ENCODE measurements at regions not wholly inside any gene's neighbourhood (a gene's known extent, or its start where the extent isn't known, plus 50 kb on each side); places are given as distances from the start of the nearest gene placed in this dataset.

- no peak overlapping the region for H3K4me3 Mint-ChIP-seq
- H3K27me3 ChIP-seq (ENCODE audit: control insufficient read depth, insufficient read depth, low read length), result no peaks in the 10 kb centered on the region
- no peaks in the 10 kb centered on the region for H3K4me1 Mint-ChIP-seq
- peaks cover 0 to 22% of the 10 kb centered on the region in 2 donors for H3K27me3 Mint-ChIP-seq (ENCODE audit: low read depth in 2 of 2)
- no peak for DNase-seq
- intact Hi-C loops (cut with micrococcal nuclease), result no loop called here
- no peaks in the 10 kb centered on the region for H3K9me3 ChIP-seq (ENCODE audit: control insufficient read depth, insufficient read depth, low read length)
- no peak for ATAC-seq
- no CpG with 5 or more reads among the region's 1 CpG for WGBS (ENCODE audit: insufficient coverage)
- no peaks in the 10 kb centered on the region for H3K9me3 Mint-ChIP-seq
- H3K4me1 ChIP-seq (ENCODE audit: control insufficient read depth, insufficient read depth, low read length), result no peaks in the 10 kb centered on the region
- no peaks in the 10 kb centered on the region for H3K36me3 Mint-ChIP-seq
- H3K36me3 ChIP-seq (ENCODE audit: control insufficient read depth, insufficient read depth, low read length), result no peaks in the 10 kb centered on the region
- no peak overlapping the region for H3K4me3 ChIP-seq (ENCODE audit: low read length)
- no peak overlapping the region for H3K27ac ChIP-seq (ENCODE audit: low read length)
- no peak for TF ChIP-seq CTCF (IDR thresholded peaks at IDR 0.05)
- H3K27ac Mint-ChIP-seq, result no peak overlapping the region
Observed at GRCh38 chr3:182730675-182731042, 62.6 kb upstream of the ATP11B start.

- no peak overlapping the region for H3K27ac Mint-ChIP-seq
- WGBS (ENCODE audit: insufficient coverage), result 90% methylated on average over 3 of the region's 3 CpGs
- no peaks in the 10 kb centered on the region for H3K9me3 Mint-ChIP-seq
- H3K4me1 Mint-ChIP-seq, result no peaks in the 10 kb centered on the region
- H3K36me3 ChIP-seq (ENCODE audit: control insufficient read depth, insufficient read depth, low read length), result no peaks in the 10 kb centered on the region
- DNase-seq (no peak), ATAC-seq (no peak)
- no peaks in the 10 kb centered on the region for H3K36me3 Mint-ChIP-seq
- no peak overlapping the region for H3K4me3 ChIP-seq (ENCODE audit: low read length)
- no peaks in the 10 kb centered on the region for H3K4me1 ChIP-seq (ENCODE audit: control insufficient read depth, insufficient read depth, low read length)
- H3K27ac ChIP-seq (ENCODE audit: low read length), result no peak overlapping the region
- H3K27me3 ChIP-seq (ENCODE audit: control insufficient read depth, insufficient read depth, low read length), result no peaks in the 10 kb centered on the region
- no peak for TF ChIP-seq CTCF (IDR thresholded peaks at IDR 0.05)
- no peaks in the 10 kb centered on the region for H3K9me3 ChIP-seq (ENCODE audit: control insufficient read depth, insufficient read depth, low read length)
- intact Hi-C loops (cut with micrococcal nuclease), result no loop called here
- no peak overlapping the region for H3K4me3 Mint-ChIP-seq
- peaks cover 0 to 22% of the 10 kb centered on the region in 2 donors for H3K27me3 Mint-ChIP-seq (ENCODE audit: low read depth in 2 of 2)
Observed at GRCh38 chr3:182731764-182732163, 61.5 kb upstream of the ATP11B start.

- Mint-ChIP-seq H3K4me1 (no peaks in the 10 kb centered on the region), H3K27me3 (ENCODE audit: low read depth in 2 of 2) (peaks cover 0 to 22% of the 10 kb centered on the region in 2 donors), H3K36me3 (no peaks in the 10 kb centered on the region), H3K27ac (no peak overlapping the region), H3K9me3 (no peaks in the 10 kb centered on the region), H3K4me3 (no peak overlapping the region)
- intact Hi-C loops (cut with micrococcal nuclease), result no loop called here
- TF ChIP-seq CTCF (IDR thresholded peaks at IDR 0.05), result no peak
- 92% methylated on average over 5 of the region's 5 CpGs for WGBS (ENCODE audit: insufficient coverage)
- DNase-seq (no peak), ATAC-seq (no peak)
- Histone ChIP-seq H3K4me3 (ENCODE audit: low read length) (no peak overlapping the region), H3K27me3 (ENCODE audit: control insufficient read depth, insufficient read depth, low read length) (no peaks in the 10 kb centered on the region), H3K36me3 (ENCODE audit: control insufficient read depth, insufficient read depth, low read length) (no peaks in the 10 kb centered on the region), H3K9me3 (ENCODE audit: control insufficient read depth, insufficient read depth, low read length) (no peaks in the 10 kb centered on the region), H3K27ac (ENCODE audit: low read length) (no peak overlapping the region), H3K4me1 (ENCODE audit: control insufficient read depth, insufficient read depth, low read length) (no peaks in the 10 kb centered on the region)
Observed at GRCh38 chr3:182732232-182733015, 60.9 kb upstream of the ATP11B start.

GRCh38 chr3:182735672-182736071 lies 57.6 kb upstream of the ATP11B start:
- Mint-ChIP-seq H3K4me1 (no peaks in the 10 kb centered on the region), H3K9me3 (no peaks in the 10 kb centered on the region), H3K36me3 (no peaks in the 10 kb centered on the region), H3K27ac (no peak overlapping the region), H3K4me3 (no peak overlapping the region), H3K27me3 (ENCODE audit: low read depth in 2 of 2) (peaks cover 5 to 12% of the 10 kb centered on the region in 2 donors)
- TF ChIP-seq CTCF (IDR thresholded peaks at IDR 0.05), result no peak
- Histone ChIP-seq H3K4me3 (ENCODE audit: low read length) (no peak overlapping the region), H3K36me3 (ENCODE audit: control insufficient read depth, insufficient read depth, low read length) (no peaks in the 10 kb centered on the region), H3K4me1 (ENCODE audit: control insufficient read depth, insufficient read depth, low read length) (no peaks in the 10 kb centered on the region), H3K27me3 (ENCODE audit: control insufficient read depth, insufficient read depth, low read length) (no peaks in the 10 kb centered on the region), H3K27ac (ENCODE audit: low read length) (no peak overlapping the region), H3K9me3 (ENCODE audit: control insufficient read depth, insufficient read depth, low read length) (no peaks in the 10 kb centered on the region)
- intact Hi-C loops (cut with micrococcal nuclease), result no loop called here
- DNase-seq, result no peak
- 94% methylated on average over 1 of the region's 2 CpGs for WGBS (ENCODE audit: insufficient coverage)
- ATAC-seq, result no peak
